Loucy (cell line): ENCODE measurements at regions not wholly inside any gene's neighbourhood (a gene's known extent, or its start where the extent isn't known, plus 50 kb on each side); places are given as distances from the start of the nearest gene placed in this dataset.

Source experiments
- H2AFZ ChIP-seq: fragments of 200-600 bp; sonication (generic); 2 replicates; pipeline ENCODE4 v1.6.0; 2016; ENCODE audit warnings: antibody characterized with exemption, mild to moderate bottlenecking, low read length, moderate library complexity
- H3F3A ChIP-seq: fragments of 200-600 bp; 2 replicates; pipeline ENCODE4 v1.6.0; 2016; ENCODE audit warnings: antibody characterized with exemption, low read depth, mild to moderate bottlenecking
- H3K27me3 ChIP-seq: fragments of 200-600 bp; sonication (generic); 2 replicates; pipeline ENCODE4 v1.6.1; 2014; ENCODE audit warnings: low read length, mild to moderate bottlenecking; ENCODE audit not compliant: insufficient read depth, poor library complexity, severe bottlenecking
- H3K36me3 ChIP-seq: fragments of 200-600 bp; sonication (generic); 2 replicates; pipeline ENCODE4 v1.6.1; 2016; ENCODE audit warnings: low read length; ENCODE audit not compliant: insufficient read depth
- H3K4me1 ChIP-seq: fragments of 200-600 bp; sonication (generic); 2 replicates; pipeline ENCODE4 v1.5.1; 2014; ENCODE audit warnings: low read length, mild to moderate bottlenecking; ENCODE audit not compliant: insufficient read depth, poor library complexity, severe bottlenecking
- H3K4me2 ChIP-seq: fragments of 200-600 bp; sonication (generic); 2 replicates; pipeline ENCODE4 v1.6.0; 2014; ENCODE audit warnings: antibody characterized with exemption, low read length, low read depth, mild to moderate bottlenecking; ENCODE audit not compliant: poor library complexity, severe bottlenecking
- H3K4me3 ChIP-seq: fragments of 200-600 bp; sonication (generic); 2 replicates; pipeline ENCODE4 v1.5.1; 2014; ENCODE audit warnings: low read length, mild to moderate bottlenecking, mixed read lengths; ENCODE audit not compliant: poor library complexity, severe bottlenecking
- H3K79me2 ChIP-seq: fragments of 200-600 bp; sonication (generic); 2 replicates; pipeline ENCODE4 v1.6.1; 2014; ENCODE audit warnings: low read length; ENCODE audit not compliant: insufficient read depth
- H3K9ac ChIP-seq: fragments of 200-600 bp; sonication (generic); 2 replicates; pipeline ENCODE4 v1.6.0; 2014; ENCODE audit warnings: mild to moderate bottlenecking, low read depth, low read length, moderate library complexity; ENCODE audit not compliant: poor library complexity, severe bottlenecking
- H3K9me2 ChIP-seq: fragments of 200-600 bp; sonication (generic); replicated peaks from 2 replicates; pipeline ENCODE4 v1.6.1; 2016; ENCODE audit warnings: low read depth, low read length, mixed read lengths
- H3K9me3 ChIP-seq: fragments of 200-600 bp; sonication (generic); 2 replicates; pipeline ENCODE4 v1.6.1; 2014; ENCODE audit warnings: mild to moderate bottlenecking, antibody characterized with exemption, low read length, low read depth; ENCODE audit not compliant: insufficient read depth
- H4K20me1 ChIP-seq: fragments of 200-600 bp; sonication (generic); 2 replicates; pipeline ENCODE4 v1.6.0; 2014; ENCODE audit warnings: antibody characterized with exemption, low read length, mild to moderate bottlenecking; ENCODE audit not compliant: insufficient read depth, poor library complexity, severe bottlenecking
- CTCF ChIP-seq: fragments of 200-600 bp; sonication (generic); conservative IDR thresholded peaks from 2 replicates; pipeline ENCODE4 v1.5.1; 2014; ENCODE audit warnings: mild to moderate bottlenecking, antibody characterized with exemption, low read length
- EZH2phosphoT487 ChIP-seq: fragments of 200-600 bp; IDR thresholded peaks from 2 replicates; pipeline ENCODE4 v1.6.1; 2018; ENCODE audit warnings: antibody characterized with exemption, mild to moderate bottlenecking, moderate library complexity, borderline replicate concordance

- Histone ChIP-seq H3F3A (no peaks in the 10 kb centered on the region), H3K79me2 (no peaks in the 10 kb centered on the region), H3K4me3 (no peak overlapping the region), H2AFZ (no peak overlapping the region), H3K9me2 (no peaks in the 10 kb centered on the region), H3K9me3 (no peaks in the 10 kb centered on the region), H3K4me1 (no peaks in the 10 kb centered on the region), H3K36me3 (no peaks in the 10 kb centered on the region), H3K27me3 (no peaks in the 10 kb centered on the region), H4K20me1 (no peaks in the 10 kb centered on the region), H3K4me2 (no peak overlapping the region), H3K9ac (no peak overlapping the region)
- TF ChIP-seq CTCF: no peak
- TF ChIP-seq EZH2phosphoT487: no peak
These were observed 148.2 kb upstream of the PLPPR1 start for GRCh38 chr9:100880284-100880683.

- Histone ChIP-seq H3K9ac (no peak overlapping the region), H3K79me2 (no peaks in the 10 kb centered on the region), H3K36me3 (no peaks in the 10 kb centered on the region), H3F3A (no peaks in the 10 kb centered on the region), H4K20me1 (no peaks in the 10 kb centered on the region), H2AFZ (no peak overlapping the region), H3K9me3 (no peaks in the 10 kb centered on the region), H3K4me1 (no peaks in the 10 kb centered on the region), H3K4me3 (no peak overlapping the region), H3K4me2 (no peak overlapping the region), H3K9me2 (no peaks in the 10 kb centered on the region), H3K27me3 (no peaks in the 10 kb centered on the region)
- no peak for TF ChIP-seq CTCF
- TF ChIP-seq EZH2phosphoT487: no peak
These were observed 144.0 kb upstream of the PLPPR1 start for GRCh38 chr9:100884518-100884917.

GRCh38 chr9:100890321-100890720 is 138.2 kb upstream of the PLPPR1 start:
- Histone ChIP-seq H3K79me2 (no peaks in the 10 kb centered on the region), H3K36me3 (no peaks in the 10 kb centered on the region), H3K9me3 (no peaks in the 10 kb centered on the region), H3K4me2 (no peak overlapping the region), H2AFZ (no peak overlapping the region), H3K9ac (no peak overlapping the region), H3F3A (no peaks in the 10 kb centered on the region), H4K20me1 (no peaks in the 10 kb centered on the region), H3K27me3 (no peaks in the 10 kb centered on the region), H3K4me1 (no peaks in the 10 kb centered on the region), H3K4me3 (no peak overlapping the region), H3K9me2 (no peaks in the 10 kb centered on the region)
- no peak for TF ChIP-seq CTCF
- TF ChIP-seq EZH2phosphoT487: no peak
